ENCODE measurements at regions not wholly inside any gene's neighbourhood (a gene's known extent, or its start where the extent isn't known, plus 50 kb on each side); places are given as distances from the start of the nearest gene placed in this dataset.
A peak's percentile ranks its signal among the peaks of the same experiment; 100 is the strongest.

- H3K4me3 ChIP-seq (ENCODE audit: low read depth, low read length), result no peak overlapping the region
- TF ChIP-seq POLR2A (IDR thresholded peaks at IDR 0.05; ENCODE audit: extremely low read depth, insufficient read length) (no peak), CTCF (IDR thresholded peaks at IDR 0.05; ENCODE audit: low read depth, low read length) (no peak), MYC (IDR thresholded peaks at IDR 0.05; ENCODE audit: low read depth, low read length) (no peak), MAX (IDR thresholded peaks at IDR 0.05; ENCODE audit: low read depth, low read length) (no peak)
- DNase-seq (ENCODE audit: low read depth), result no peak
Measured at GRCh38 chr14:86513056-86513455, 983.1 kb downstream of the FLRT2 start.

- H3K4me3 ChIP-seq (ENCODE audit: low read depth, low read length), result no peak overlapping the region
- TF ChIP-seq MYC (IDR thresholded peaks at IDR 0.05; ENCODE audit: low read depth, low read length), result no peak
- TF ChIP-seq MAX (IDR thresholded peaks at IDR 0.05; ENCODE audit: low read depth, low read length), result no peak
- no peak for TF ChIP-seq POLR2A (IDR thresholded peaks at IDR 0.05; ENCODE audit: extremely low read depth, insufficient read length)
- TF ChIP-seq CTCF (IDR thresholded peaks at IDR 0.05; ENCODE audit: low read depth, low read length), result no peak
- no peak for DNase-seq (ENCODE audit: low read depth)
Measured at GRCh38 chr14:86510491-86510890, 980.5 kb downstream of the FLRT2 start.

- TF ChIP-seq MAX (IDR thresholded peaks at IDR 0.05; ENCODE audit: low read depth, low read length) (no peak), POLR2A (IDR thresholded peaks at IDR 0.05; ENCODE audit: extremely low read depth, insufficient read length) (no peak), MYC (IDR thresholded peaks at IDR 0.05; ENCODE audit: low read depth, low read length) (no peak), CTCF (IDR thresholded peaks at IDR 0.05; ENCODE audit: low read depth, low read length) (no peak)
Measured at GRCh38 chr14:86505808-86506207, 975.9 kb downstream of the FLRT2 start.

GRCh38 chr14:86501611-86502010, 971.7 kb downstream of the FLRT2 start:
- H3K4me3 ChIP-seq (ENCODE audit: low read depth, low read length), result no peak overlapping the region

More at GRCh38 chr14:86505808-86506207, 975.9 kb downstream of the FLRT2 start:
- no peak overlapping the region for H3K4me3 ChIP-seq (ENCODE audit: low read depth, low read length)
- no peak for DNase-seq (ENCODE audit: low read depth)

GRCh38 chr14:86491743-86492142, 961.8 kb downstream of the FLRT2 start:
- no peak for DNase-seq (ENCODE audit: low read depth)
- no peak overlapping the region for H3K4me3 ChIP-seq (ENCODE audit: low read depth, low read length)
- TF ChIP-seq MAX (IDR thresholded peaks at IDR 0.05; ENCODE audit: low read depth, low read length) (no peak), CTCF (IDR thresholded peaks at IDR 0.05; ENCODE audit: low read depth, low read length) (no peak), MYC (IDR thresholded peaks at IDR 0.05; ENCODE audit: low read depth, low read length) (no peak), POLR2A (IDR thresholded peaks at IDR 0.05; ENCODE audit: extremely low read depth, insufficient read length) (no peak)

More at GRCh38 chr14:86501611-86502010, 971.7 kb downstream of the FLRT2 start:
- DNase-seq (ENCODE audit: low read depth), result peak; percentile 23
- no peak for TF ChIP-seq MAX (IDR thresholded peaks at IDR 0.05; ENCODE audit: low read depth, low read length)
- TF ChIP-seq POLR2A (IDR thresholded peaks at IDR 0.05; ENCODE audit: extremely low read depth, insufficient read length), result no peak
- no peak for TF ChIP-seq MYC (IDR thresholded peaks at IDR 0.05; ENCODE audit: low read depth, low read length)
- TF ChIP-seq CTCF (IDR thresholded peaks at IDR 0.05; ENCODE audit: low read depth, low read length), result no peak

GRCh38 chr14:86481104-86481503, 951.2 kb downstream of the FLRT2 start:
- no peak for DNase-seq (ENCODE audit: low read depth)
- H3K4me3 ChIP-seq (ENCODE audit: low read depth, low read length), result no peak overlapping the region
- TF ChIP-seq POLR2A (IDR thresholded peaks at IDR 0.05; ENCODE audit: extremely low read depth, insufficient read length) (no peak), MAX (IDR thresholded peaks at IDR 0.05; ENCODE audit: low read depth, low read length) (no peak), CTCF (IDR thresholded peaks at IDR 0.05; ENCODE audit: low read depth, low read length) (no peak), MYC (IDR thresholded peaks at IDR 0.05; ENCODE audit: low read depth, low read length) (no peak)

Measured in NB4 (cell line).